ENCODE measurements at regions not wholly inside any gene's neighbourhood (a gene's known extent, or its start where the extent isn't known, plus 50 kb on each side); places are given as distances from the start of the nearest gene placed in this dataset.

DNA sequence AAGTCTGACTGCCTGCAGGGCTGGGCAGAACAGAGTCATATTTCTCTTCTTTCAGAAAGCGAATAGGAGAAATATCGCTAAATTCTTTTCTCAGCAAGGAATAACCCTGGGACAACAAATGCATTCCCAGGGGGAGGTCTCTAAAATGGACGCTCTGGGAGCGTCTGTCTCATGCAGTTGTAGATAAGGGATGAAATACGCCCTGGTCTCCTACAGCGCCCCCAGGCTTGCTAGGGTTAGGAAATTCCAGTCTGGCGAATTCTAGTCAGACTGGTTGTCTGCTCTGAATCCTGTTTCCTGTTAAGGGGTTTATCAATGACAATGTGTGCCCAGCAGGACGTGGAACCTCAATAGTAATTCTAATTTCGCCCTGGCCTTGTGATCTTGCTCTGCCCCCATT lies 1214.1 kb downstream of the DIAPH3 start:
- no peak for ATAC-seq
- TF ChIP-seq OSR1 (CRISPR knock-in tag; IDR thresholded peaks at IDR 0.05), result no peak
- TF ChIP-seq, protein P1, sequence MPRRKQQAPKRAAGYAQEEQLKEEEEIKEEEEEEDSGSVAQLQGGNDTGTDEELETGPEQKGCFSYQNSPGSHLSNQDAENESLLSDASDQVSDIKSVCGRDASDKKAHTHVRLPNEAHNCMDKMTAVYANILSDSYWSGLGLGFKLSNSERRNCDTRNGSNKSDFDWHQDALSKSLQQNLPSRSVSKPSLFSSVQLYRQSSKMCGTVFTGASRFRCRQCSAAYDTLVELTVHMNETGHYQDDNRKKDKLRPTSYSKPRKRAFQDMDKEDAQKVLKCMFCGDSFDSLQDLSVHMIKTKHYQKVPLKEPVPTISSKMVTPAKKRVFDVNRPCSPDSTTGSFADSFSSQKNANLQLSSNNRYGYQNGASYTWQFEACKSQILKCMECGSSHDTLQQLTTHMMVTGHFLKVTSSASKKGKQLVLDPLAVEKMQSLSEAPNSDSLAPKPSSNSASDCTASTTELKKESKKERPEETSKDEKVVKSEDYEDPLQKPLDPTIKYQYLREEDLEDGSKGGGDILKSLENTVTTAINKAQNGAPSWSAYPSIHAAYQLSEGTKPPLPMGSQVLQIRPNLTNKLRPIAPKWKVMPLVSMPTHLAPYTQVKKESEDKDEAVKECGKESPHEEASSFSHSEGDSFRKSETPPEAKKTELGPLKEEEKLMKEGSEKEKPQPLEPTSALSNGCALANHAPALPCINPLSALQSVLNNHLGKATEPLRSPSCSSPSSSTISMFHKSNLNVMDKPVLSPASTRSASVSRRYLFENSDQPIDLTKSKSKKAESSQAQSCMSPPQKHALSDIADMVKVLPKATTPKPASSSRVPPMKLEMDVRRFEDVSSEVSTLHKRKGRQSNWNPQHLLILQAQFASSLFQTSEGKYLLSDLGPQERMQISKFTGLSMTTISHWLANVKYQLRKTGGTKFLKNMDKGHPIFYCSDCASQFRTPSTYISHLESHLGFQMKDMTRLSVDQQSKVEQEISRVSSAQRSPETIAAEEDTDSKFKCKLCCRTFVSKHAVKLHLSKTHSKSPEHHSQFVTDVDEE (CRISPR knock-in tag; IDR thresholded peaks at IDR 0.05), result no peak
- no peak for TF ChIP-seq TOX (CRISPR knock-in tag; IDR thresholded peaks at IDR 0.05; ENCODE audit: borderline replicate concordance)
- TF ChIP-seq TCF4 (CRISPR knock-in tag; IDR thresholded peaks at IDR 0.05; ENCODE audit: borderline replicate concordance), result no peak
- no peak for TF ChIP-seq RARB (CRISPR knock-in tag; IDR thresholded peaks at IDR 0.05)
- TF ChIP-seq ARNTL (CRISPR knock-in tag; IDR thresholded peaks at IDR 0.05; ENCODE audit: borderline replicate concordance, low read depth), result no peak

DNA sequence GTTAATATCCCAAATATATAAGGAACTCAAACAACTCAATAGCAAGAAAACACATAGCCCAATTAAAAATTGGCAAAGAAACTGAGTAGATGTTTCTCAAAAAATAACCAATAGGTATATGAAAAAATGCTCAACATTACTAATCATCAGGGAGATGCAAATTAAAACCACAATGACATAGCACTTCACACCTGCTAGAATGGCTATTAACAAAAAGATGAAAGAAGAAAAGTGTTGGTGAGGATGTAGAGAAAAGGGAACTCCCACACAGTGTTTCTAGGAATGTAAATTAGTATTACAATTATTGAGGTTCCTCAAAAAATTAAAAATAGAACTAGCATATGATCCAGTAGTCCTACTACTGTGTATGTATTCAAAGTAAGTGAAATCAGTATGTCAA lies 1212.8 kb downstream of the DIAPH3 start:
- ATAC-seq, result no peak
- TF ChIP-seq SNAI2 (CRISPR knock-in tag; IDR thresholded peaks at IDR 0.05), result no peak
- no peak for TF ChIP-seq RARB (CRISPR knock-in tag; IDR thresholded peaks at IDR 0.05)
- no peak for TF ChIP-seq ZNF8 (CRISPR knock-in tag; IDR thresholded peaks at IDR 0.05)
- no peak for TF ChIP-seq GLIS3 (CRISPR knock-in tag; IDR thresholded peaks at IDR 0.05)
- no peak for TF ChIP-seq ZC3H10 (CRISPR knock-in tag; IDR thresholded peaks at IDR 0.05)
- TF ChIP-seq, protein P1 (CRISPR knock-in tag; IDR thresholded peaks at IDR 0.05), result no peak
- TF ChIP-seq, protein P2, sequence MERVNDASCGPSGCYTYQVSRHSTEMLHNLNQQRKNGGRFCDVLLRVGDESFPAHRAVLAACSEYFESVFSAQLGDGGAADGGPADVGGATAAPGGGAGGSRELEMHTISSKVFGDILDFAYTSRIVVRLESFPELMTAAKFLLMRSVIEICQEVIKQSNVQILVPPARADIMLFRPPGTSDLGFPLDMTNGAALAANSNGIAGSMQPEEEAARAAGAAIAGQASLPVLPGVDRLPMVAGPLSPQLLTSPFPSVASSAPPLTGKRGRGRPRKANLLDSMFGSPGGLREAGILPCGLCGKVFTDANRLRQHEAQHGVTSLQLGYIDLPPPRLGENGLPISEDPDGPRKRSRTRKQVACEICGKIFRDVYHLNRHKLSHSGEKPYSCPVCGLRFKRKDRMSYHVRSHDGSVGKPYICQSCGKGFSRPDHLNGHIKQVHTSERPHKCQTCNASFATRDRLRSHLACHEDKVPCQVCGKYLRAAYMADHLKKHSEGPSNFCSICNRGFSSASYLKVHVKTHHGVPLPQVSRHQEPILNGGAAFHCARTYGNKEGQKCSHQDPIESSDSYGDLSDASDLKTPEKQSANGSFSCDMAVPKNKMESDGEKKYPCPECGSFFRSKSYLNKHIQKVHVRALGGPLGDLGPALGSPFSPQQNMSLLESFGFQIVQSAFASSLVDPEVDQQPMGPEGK (CRISPR knock-in tag; IDR thresholded peaks at IDR 0.05; ENCODE audit: borderline replicate concordance), result no peak
- no peak for TF ChIP-seq ESRRG (CRISPR knock-in tag; IDR thresholded peaks at IDR 0.05)
- no peak for TF ChIP-seq OSR1 (CRISPR knock-in tag; IDR thresholded peaks at IDR 0.05)
- no peak for TF ChIP-seq BACH2 (CRISPR knock-in tag; IDR thresholded peaks at IDR 0.05; ENCODE audit: borderline replicate concordance)
- no peak for TF ChIP-seq ISL1 (CRISPR knock-in tag; IDR thresholded peaks at IDR 0.05)
- TF ChIP-seq ZNF70 (CRISPR knock-in tag; IDR thresholded peaks at IDR 0.05), result no peak
- TF ChIP-seq ZFP30 (CRISPR knock-in tag; IDR thresholded peaks at IDR 0.05), result no peak
- TF ChIP-seq TOX (CRISPR knock-in tag; IDR thresholded peaks at IDR 0.05; ENCODE audit: borderline replicate concordance), result no peak
- TF ChIP-seq, protein P3, sequence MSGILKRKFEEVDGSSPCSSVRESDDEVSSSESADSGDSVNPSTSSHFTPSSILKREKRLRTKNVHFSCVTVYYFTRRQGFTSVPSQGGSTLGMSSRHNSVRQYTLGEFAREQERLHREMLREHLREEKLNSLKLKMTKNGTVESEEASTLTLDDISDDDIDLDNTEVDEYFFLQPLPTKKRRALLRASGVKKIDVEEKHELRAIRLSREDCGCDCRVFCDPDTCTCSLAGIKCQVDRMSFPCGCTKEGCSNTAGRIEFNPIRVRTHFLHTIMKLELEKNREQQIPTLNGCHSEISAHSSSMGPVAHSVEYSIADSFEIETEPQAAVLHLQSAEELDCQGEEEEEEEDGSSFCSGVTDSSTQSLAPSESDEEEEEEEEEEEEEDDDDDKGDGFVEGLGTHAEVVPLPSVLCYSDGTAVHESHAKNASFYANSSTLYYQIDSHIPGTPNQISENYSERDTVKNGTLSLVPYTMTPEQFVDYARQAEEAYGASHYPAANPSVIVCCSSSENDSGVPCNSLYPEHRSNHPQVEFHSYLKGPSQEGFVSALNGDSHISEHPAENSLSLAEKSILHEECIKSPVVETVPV (CRISPR knock-in tag; IDR thresholded peaks at IDR 0.05), result no peak
- no peak for TF ChIP-seq ZFP3 (CRISPR knock-in tag; IDR thresholded peaks at IDR 0.05)
- no peak for TF ChIP-seq ARNTL (CRISPR knock-in tag; IDR thresholded peaks at IDR 0.05; ENCODE audit: borderline replicate concordance, low read depth)
- TF ChIP-seq CSDC2 (CRISPR knock-in tag; IDR thresholded peaks at IDR 0.05), result no peak
- TF ChIP-seq, protein P4, sequence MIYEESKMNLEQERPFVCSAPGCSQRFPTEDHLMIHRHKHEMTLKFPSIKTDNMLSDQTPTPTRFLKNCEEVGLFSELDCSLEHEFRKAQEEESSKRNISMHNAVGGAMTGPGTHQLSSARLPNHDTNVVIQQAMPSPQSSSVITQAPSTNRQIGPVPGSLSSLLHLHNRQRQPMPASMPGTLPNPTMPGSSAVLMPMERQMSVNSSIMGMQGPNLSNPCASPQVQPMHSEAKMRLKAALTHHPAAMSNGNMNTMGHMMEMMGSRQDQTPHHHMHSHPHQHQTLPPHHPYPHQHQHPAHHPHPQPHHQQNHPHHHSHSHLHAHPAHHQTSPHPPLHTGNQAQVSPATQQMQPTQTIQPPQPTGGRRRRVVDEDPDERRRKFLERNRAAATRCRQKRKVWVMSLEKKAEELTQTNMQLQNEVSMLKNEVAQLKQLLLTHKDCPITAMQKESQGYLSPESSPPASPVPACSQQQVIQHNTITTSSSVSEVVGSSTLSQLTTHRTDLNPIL (CRISPR knock-in tag; IDR thresholded peaks at IDR 0.05; ENCODE audit: low read depth), result no peak
- TF ChIP-seq ZNF565 (CRISPR knock-in tag; conservative IDR thresholded peaks at IDR 0.05; ENCODE audit: low read depth), result no peak

DNA sequence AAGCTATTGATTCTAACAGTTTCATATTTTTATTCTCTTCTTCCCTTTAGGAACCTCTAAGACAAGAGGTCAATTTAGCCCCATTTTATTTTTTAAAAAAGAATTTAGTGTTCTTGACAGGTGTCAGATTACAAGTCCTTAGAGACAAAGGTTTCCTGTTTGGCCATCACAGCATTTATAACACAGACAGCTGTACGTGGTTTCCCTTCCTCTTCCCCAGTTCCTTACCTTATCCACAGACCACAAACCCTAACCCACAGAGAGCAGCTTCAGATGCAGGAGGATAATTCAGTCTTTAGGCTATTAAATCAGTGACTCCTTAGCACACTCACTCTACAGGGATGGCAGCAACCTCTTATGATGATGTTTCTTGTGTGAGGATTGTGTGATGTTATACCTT lies 1210.1 kb downstream of the DIAPH3 start:
- no peak for ATAC-seq
- TF ChIP-seq, protein P1 (CRISPR knock-in tag; IDR thresholded peaks at IDR 0.05), result no peak
- TF ChIP-seq OSR1 (CRISPR knock-in tag; IDR thresholded peaks at IDR 0.05) (no peak), BACH2 (CRISPR knock-in tag; IDR thresholded peaks at IDR 0.05; ENCODE audit: borderline replicate concordance) (no peak), ZNF70 (CRISPR knock-in tag; IDR thresholded peaks at IDR 0.05) (no peak), ZFP30 (CRISPR knock-in tag; IDR thresholded peaks at IDR 0.05) (no peak), TCF4 (CRISPR knock-in tag; IDR thresholded peaks at IDR 0.05; ENCODE audit: borderline replicate concordance) (no peak), SNAI2 (CRISPR knock-in tag; IDR thresholded peaks at IDR 0.05) (no peak)
- TF ChIP-seq, protein P3 (CRISPR knock-in tag; IDR thresholded peaks at IDR 0.05), result no peak

All from SK-N-SH treated with all-trans-retinoic acid at 6 μM for 48 hours (cell line).